Testis (tissue), 2 donors: ENCODE measurements at regions not wholly inside any gene's neighbourhood (a gene's known extent, or its start where the extent isn't known, plus 50 kb on each side); places are given as distances from the start of the nearest gene placed in this dataset.

Experiments used
- CTCF ChIP-seq, 3 experiments: fragments of 450-650 bp in 2 of 3; fragments of 200-600 bp in 1 of 3; sonication (generic) in 1 of 3; IDR thresholded peaks; one replicate each; pipeline ENCODE4 v1.5.1; 2016 to 2019; ENCODE audit warnings: antibody characterized with exemption in 3 of 3, mild to moderate bottlenecking in 2 of 3, moderate library complexity in 1 of 3
- POLR2A ChIP-seq: fragments of 450-650 bp; IDR thresholded peaks from one replicate; pipeline ENCODE4 v1.6.1; 2017; ENCODE audit warnings: antibody characterized with exemption, mild to moderate bottlenecking, moderate library complexity

- no peak for TF ChIP-seq CTCF (IDR thresholded peaks at IDR 0.05)
- TF ChIP-seq POLR2A: no peak
These were observed 427.1 kb upstream of the RASGRP1 start for GRCh38 chr15:38991701-38992100.
